LNCaP clone FGC (cell line): ENCODE measurements at regions not wholly inside any gene's neighbourhood (a gene's known extent, or its start where the extent isn't known, plus 50 kb on each side); places are given as distances from the start of the nearest gene placed in this dataset.

Source experiments
- DNase-seq: peaks from one replicate; pipeline ENCODE4 v3.0.0-alpha.2; 2011; ENCODE audit warnings: low read depth
- H3K4me3 ChIP-seq: 2 replicates; pipeline ENCODE4 v1.5.1; 2011; ENCODE audit warnings: mild to moderate bottlenecking, low read depth, low read length, control low read depth
- TF ChIP-seq, protein P1 (sequence below): IDR thresholded peaks from 2 replicates; pipeline ENCODE4 v1.5.1; 2012; ENCODE audit warnings: mild to moderate bottlenecking; ENCODE audit not compliant: control insufficient read depth, insufficient read depth; ENCODE audit errors: extremely low read depth

DNA sequence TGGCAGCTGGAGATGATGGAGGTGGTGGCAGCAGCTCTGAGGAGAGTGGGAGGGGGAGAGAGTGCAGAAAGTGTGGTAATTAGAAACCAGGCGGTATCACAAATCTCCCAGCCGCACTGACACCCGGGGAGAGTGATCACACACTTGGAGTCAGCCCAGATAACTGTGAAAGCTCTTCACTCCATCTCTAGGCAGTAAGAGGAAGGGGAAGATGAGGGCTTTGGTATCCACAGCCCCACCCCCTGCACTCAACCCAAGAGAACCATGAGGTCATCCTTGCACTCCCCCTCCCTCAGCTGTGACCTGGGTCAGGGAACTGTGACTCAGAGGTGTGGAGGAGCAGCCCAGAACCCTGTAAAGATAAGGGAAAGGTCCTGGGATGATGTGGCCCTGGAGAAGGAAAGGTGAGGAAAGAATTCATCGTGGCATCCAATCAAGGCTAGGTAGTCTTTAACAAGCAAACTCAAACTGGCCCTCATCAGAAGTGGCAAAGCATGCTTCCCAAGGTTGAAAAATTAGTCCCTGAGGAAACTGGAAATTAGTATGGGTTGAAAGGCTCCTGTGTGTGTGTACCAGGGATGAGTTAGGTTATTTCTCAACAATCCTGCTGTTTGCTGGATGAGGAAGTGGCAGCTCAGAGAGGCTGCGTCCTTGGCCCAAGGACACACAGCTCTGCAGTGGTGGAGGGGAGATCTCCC, 111.0 kb upstream of the LHX5 start:
- no peak overlapping the region for H3K4me3 ChIP-seq
- no peak for DNase-seq
- TF ChIP-seq, protein P1, sequence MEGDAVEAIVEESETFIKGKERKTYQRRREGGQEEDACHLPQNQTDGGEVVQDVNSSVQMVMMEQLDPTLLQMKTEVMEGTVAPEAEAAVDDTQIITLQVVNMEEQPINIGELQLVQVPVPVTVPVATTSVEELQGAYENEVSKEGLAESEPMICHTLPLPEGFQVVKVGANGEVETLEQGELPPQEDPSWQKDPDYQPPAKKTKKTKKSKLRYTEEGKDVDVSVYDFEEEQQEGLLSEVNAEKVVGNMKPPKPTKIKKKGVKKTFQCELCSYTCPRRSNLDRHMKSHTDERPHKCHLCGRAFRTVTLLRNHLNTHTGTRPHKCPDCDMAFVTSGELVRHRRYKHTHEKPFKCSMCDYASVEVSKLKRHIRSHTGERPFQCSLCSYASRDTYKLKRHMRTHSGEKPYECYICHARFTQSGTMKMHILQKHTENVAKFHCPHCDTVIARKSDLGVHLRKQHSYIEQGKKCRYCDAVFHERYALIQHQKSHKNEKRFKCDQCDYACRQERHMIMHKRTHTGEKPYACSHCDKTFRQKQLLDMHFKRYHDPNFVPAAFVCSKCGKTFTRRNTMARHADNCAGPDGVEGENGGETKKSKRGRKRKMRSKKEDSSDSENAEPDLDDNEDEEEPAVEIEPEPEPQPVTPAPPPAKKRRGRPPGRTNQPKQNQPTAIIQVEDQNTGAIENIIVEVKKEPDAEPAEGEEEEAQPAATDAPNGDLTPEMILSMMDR = no peak

- no peak for DNase-seq
- TF ChIP-seq, protein P1 = no peak
Measured at GRCh38 chr12:113581342-113581741, 109.7 kb upstream of the LHX5 start.

GRCh38 chr12:113580437-113580836, 108.8 kb upstream of the LHX5 start:
- DNase-seq = no peak
- TF ChIP-seq, protein P1 = no peak
- H3K4me3 ChIP-seq = no peak overlapping the region

More at GRCh38 chr12:113581342-113581741, 109.7 kb upstream of the LHX5 start:
- no peak overlapping the region for H3K4me3 ChIP-seq

DNA sequence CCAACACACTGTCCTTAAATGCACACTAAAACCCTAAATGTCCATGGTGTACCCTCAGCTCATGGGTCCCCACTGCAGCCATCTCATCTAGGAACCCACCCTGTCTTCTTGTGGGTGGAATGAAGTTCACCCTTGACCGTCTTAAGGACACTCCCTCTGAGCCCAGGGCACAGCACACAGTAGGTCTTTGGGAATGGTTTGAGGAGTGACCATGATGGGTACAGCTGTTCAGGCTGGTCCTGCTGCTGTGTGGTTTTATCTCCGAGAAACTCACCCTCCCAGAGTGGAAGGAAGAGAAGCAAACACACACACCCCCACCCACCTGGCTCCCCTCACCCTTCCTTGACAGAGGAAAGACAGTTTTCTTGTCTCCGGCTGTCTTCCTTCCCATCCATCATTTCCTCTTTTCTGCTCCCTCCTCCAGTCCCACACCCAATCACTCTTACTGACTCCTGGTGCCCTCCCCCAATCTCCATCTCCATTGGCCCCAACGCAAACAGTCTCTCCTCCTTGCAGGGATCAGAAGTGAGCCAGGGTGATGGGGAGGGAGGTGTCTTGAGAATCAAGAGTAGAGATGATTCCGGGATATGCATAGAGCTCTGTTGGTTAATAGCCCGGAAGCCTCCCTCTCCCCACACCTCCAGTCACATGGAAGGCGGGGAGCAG, 105.9 kb upstream of the LHX5 start:
- DNase-seq = no peak
- TF ChIP-seq, protein P1 = no peak
- H3K4me3 ChIP-seq = no peak overlapping the region

- no peak overlapping the region for H3K4me3 ChIP-seq
- no peak for DNase-seq
- TF ChIP-seq, protein P1 = no peak
Measured at GRCh38 chr12:113575386-113575785, 103.7 kb upstream of the LHX5 start.

GRCh38 chr12:113573148-113573547, 101.5 kb upstream of the LHX5 start:
- H3K4me3 ChIP-seq = no peak overlapping the region
- DNase-seq = no peak
- TF ChIP-seq, protein P1 = no peak
